Spinal cord (tissue), 9 donors: ENCODE measurements at regions not wholly inside any gene's neighbourhood (a gene's known extent, or its start where the extent isn't known, plus 50 kb on each side); places are given as distances from the start of the nearest gene placed in this dataset.

Experiments used
- DNase-seq, 6 donors: peaks; one replicate each; pipeline versions ENCODE4 v3.0.0 to v3.0.0-alpha.2; 2013 to 2015; ENCODE audit warnings: low spot score in 6 of 6, low read depth in 4 of 6
- H3K27ac ChIP-seq: one replicate; pipeline ENCODE4 v1.5.1; 2013; ENCODE audit warnings: low read depth, low read length, control low read depth
- H3K27me3 ChIP-seq: one replicate; pipeline ENCODE4 v1.6.1; 2013; ENCODE audit warnings: low read length; ENCODE audit not compliant: control insufficient read depth, insufficient read depth
- H3K36me3 ChIP-seq: one replicate; pipeline ENCODE4 v1.6.1; 2013; ENCODE audit warnings: low read length; ENCODE audit not compliant: control insufficient read depth, insufficient read depth
- H3K4me1 ChIP-seq: one replicate; pipeline ENCODE4 v1.6.1; 2013; ENCODE audit warnings: low read length; ENCODE audit not compliant: control insufficient read depth, insufficient read depth
- H3K4me3 ChIP-seq: one replicate; pipeline ENCODE4 v1.5.1; 2013; ENCODE audit warnings: low read depth, low read length, control low read depth
- H3K9me3 ChIP-seq: one replicate; pipeline ENCODE4 v1.6.1; 2013; ENCODE audit warnings: low read length; ENCODE audit not compliant: control insufficient read depth, insufficient read depth
- WGBS: methylation state at CpG from one replicate; pipeline ENCODE4 v1.1.5; 2013; ENCODE audit warnings: missing lambda C conversion rate; ENCODE audit not compliant: insufficient coverage; 5-methylcytosine and 5-hydroxymethylcytosine counted together
- donor health status: healthy.

- no peaks in the 10 kb centered on the region for H3K27me3 ChIP-seq
- no peak overlapping the region for H3K27ac ChIP-seq
- H3K9me3 ChIP-seq = no peaks in the 10 kb centered on the region
- H3K36me3 ChIP-seq = no peaks in the 10 kb centered on the region
- peak in 1 of 6 donors; percentile 59 for DNase-seq
- WGBS = 30% methylated on average over 3 of the region's 11 CpGs
- no peak overlapping the region for H3K4me3 ChIP-seq
- H3K4me1 ChIP-seq = peaks cover 23% of the 10 kb centered on the region
These were observed 205.3 kb upstream of the WWC1 start for GRCh38 chr5:168086104-168086610.

- peaks cover 23% of the 10 kb centered on the region for H3K4me1 ChIP-seq
- DNase-seq = peak in 1 of 6 donors; percentile 45
- no peak overlapping the region for H3K27ac ChIP-seq
- no peaks in the 10 kb centered on the region for H3K36me3 ChIP-seq
- no peak overlapping the region for H3K4me3 ChIP-seq
- WGBS = 80% methylated on average over 1 of the region's 2 CpGs
- H3K9me3 ChIP-seq = no peaks in the 10 kb centered on the region
- no peaks in the 10 kb centered on the region for H3K27me3 ChIP-seq
These were observed 204.7 kb upstream of the WWC1 start for GRCh38 chr5:168086746-168087145.

- no peaks in the 10 kb centered on the region for H3K36me3 ChIP-seq
- 84% methylated on average over 5 of the region's 13 CpGs for WGBS
- H3K27ac ChIP-seq = no peak overlapping the region
- H3K27me3 ChIP-seq = no peaks in the 10 kb centered on the region
- no peaks in the 10 kb centered on the region for H3K9me3 ChIP-seq
- no peak overlapping the region for H3K4me3 ChIP-seq
- peaks cover 23% of the 10 kb centered on the region for H3K4me1 ChIP-seq
- no peak for DNase-seq
These were observed 202.9 kb upstream of the WWC1 start for GRCh38 chr5:168088410-168089173.

- WGBS = 85% methylated on average over 2 of the region's 4 CpGs
- no peaks in the 10 kb centered on the region for H3K27me3 ChIP-seq
- no peaks in the 10 kb centered on the region for H3K9me3 ChIP-seq
- H3K4me3 ChIP-seq = no peak overlapping the region
- no peak for DNase-seq
- H3K27ac ChIP-seq = no peak overlapping the region
- H3K36me3 ChIP-seq = no peaks in the 10 kb centered on the region
- peaks cover 23% of the 10 kb centered on the region for H3K4me1 ChIP-seq
These were observed 202.1 kb upstream of the WWC1 start for GRCh38 chr5:168089201-168089887.

- H3K27me3 ChIP-seq = no peaks in the 10 kb centered on the region
- no peak overlapping the region for H3K27ac ChIP-seq
- 84% methylated on average over 7 of the region's 8 CpGs for WGBS
- no peak overlapping the region for H3K4me3 ChIP-seq
- no peak for DNase-seq
- H3K4me1 ChIP-seq = no peaks in the 10 kb centered on the region
- no peaks in the 10 kb centered on the region for H3K36me3 ChIP-seq
- no peaks in the 10 kb centered on the region for H3K9me3 ChIP-seq
These were observed 198.9 kb upstream of the WWC1 start for GRCh38 chr5:168092209-168093185.

DNA sequence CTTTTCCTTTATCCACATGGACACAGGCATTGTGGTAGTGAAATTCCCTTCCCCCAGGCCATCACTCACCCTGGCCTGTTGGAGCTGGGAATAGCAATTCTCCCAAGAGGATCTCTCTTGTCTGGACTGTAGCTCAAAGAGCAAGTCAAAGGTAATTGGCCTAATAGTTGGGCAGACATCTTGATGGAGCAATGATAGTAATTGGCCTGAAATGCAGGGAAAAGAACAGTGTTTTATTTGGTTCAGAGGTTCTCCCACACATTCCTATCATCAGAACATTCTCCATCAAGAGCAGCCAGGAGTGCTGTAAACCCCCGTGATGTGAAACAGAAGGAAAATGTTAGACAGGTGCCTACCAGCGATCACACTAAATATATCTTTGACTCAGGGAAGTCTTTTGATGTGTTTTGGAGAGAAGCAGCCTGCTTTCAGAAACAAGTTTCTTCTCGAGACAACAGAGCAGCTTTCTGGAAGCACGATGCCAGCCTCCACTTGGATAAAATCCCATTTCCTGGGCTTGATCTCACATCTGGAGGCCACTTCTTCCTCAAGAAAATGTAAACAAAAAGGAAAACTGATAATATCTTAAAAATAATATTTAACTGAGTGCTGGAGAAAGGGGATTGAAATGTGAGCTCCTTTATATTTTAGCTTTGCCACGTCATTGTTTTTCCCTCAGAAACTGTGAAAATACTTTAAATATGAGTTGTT lies 198.1 kb upstream of the WWC1 start:
- Histone ChIP-seq H3K27ac (no peak overlapping the region), H3K36me3 (no peaks in the 10 kb centered on the region), H3K4me1 (no peaks in the 10 kb centered on the region), H3K27me3 (no peaks in the 10 kb centered on the region), H3K9me3 (no peaks in the 10 kb centered on the region), H3K4me3 (no peak overlapping the region)
- 87% methylated on average over 3 of the region's 5 CpGs for WGBS
- DNase-seq = no peak

- Histone ChIP-seq H3K4me1 (no peaks in the 10 kb centered on the region), H3K27me3 (no peaks in the 10 kb centered on the region), H3K4me3 (no peak overlapping the region), H3K36me3 (peaks cover 3% of the 10 kb centered on the region), H3K27ac (no peak overlapping the region), H3K9me3 (no peaks in the 10 kb centered on the region)
- no CpG with 5 or more reads among the region's 1 CpG for WGBS
- DNase-seq = no peak
These were observed 194.9 kb upstream of the WWC1 start for GRCh38 chr5:168096525-168096924.

GRCh38 chr5:168097876-168098653 lies 193.4 kb upstream of the WWC1 start:
- Histone ChIP-seq H3K9me3 (no peaks in the 10 kb centered on the region), H3K4me1 (no peaks in the 10 kb centered on the region), H3K4me3 (no peak overlapping the region), H3K36me3 (peaks cover 3% of the 10 kb centered on the region), H3K27me3 (no peaks in the 10 kb centered on the region), H3K27ac (no peak overlapping the region)
- peak in 1 of 6 donors; percentile 65 for DNase-seq
- 72% methylated on average over 2 of the region's 12 CpGs for WGBS
